WTC11 (cell line): ENCODE measurements at regions not wholly inside any gene's neighbourhood (a gene's known extent, or its start where the extent isn't known, plus 50 kb on each side); places are given as distances from the start of the nearest gene placed in this dataset.

Experiments
- ATAC-seq: fragments of 200-7000 bp; cut with Tn5 transposase; 2 replicates; pipeline ENCODE4 v1.10.0; 2021; ENCODE audit warnings: mild to moderate bottlenecking, moderate library complexity
- CTCF ChIA-PET: fragments of 300-600 bp; sonication (Branson Sonifier 250); formaldehyde crosslinking; loops from one replicate; lab custom pipeline; 2021; ENCODE audit warnings: antibody characterized with exemption; lab: Charles Lee
- POLR2A ChIA-PET: fragments of 350-600 bp; sonication (Branson Sonifier 250); formaldehyde crosslinking; loops from one replicate; lab custom pipeline; 2021; ENCODE audit warnings: antibody characterized with exemption; lab: Charles Lee
- DNase-seq: peaks from one replicate; pipeline ENCODE4 v3.0.0; 2021; ENCODE audit warnings: low spot score
- H3K27ac Mint-ChIP-seq: 2 replicates; pipeline ENCODE4 v1.8.0; 2021; ENCODE audit warnings: mixed read lengths
- H3K27me3 Mint-ChIP-seq: 2 replicates; pipeline ENCODE4 v1.8.0; 2021; ENCODE audit warnings: low read depth, mild to moderate bottlenecking, moderate library complexity, mixed read lengths
- H3K36me3 Mint-ChIP-seq: 2 replicates; pipeline ENCODE4 v1.8.0; 2021; ENCODE audit warnings: mixed read lengths
- H3K4me1 Mint-ChIP-seq: 2 replicates; pipeline ENCODE4 v1.8.0; 2022; ENCODE audit warnings: mixed read lengths
- H3K4me3 Mint-ChIP-seq: 2 replicates; pipeline ENCODE4 v1.8.0; 2021; ENCODE audit warnings: mild to moderate bottlenecking, moderate library complexity, mixed read lengths
- H3K9me3 Mint-ChIP-seq: 2 replicates; pipeline ENCODE4 v1.8.0; 2021; ENCODE audit warnings: mixed read lengths
- ARID4B ChIP-seq: sonication (generic); formaldehyde crosslinking; IDR thresholded peaks from 2 replicates; pipeline ENCODE4 v1.8.0; 2023; ENCODE audit warnings: missing genetic modification reagents, mild to moderate bottlenecking, borderline replicate concordance
- ATF2 ChIP-seq: sonication (generic); formaldehyde crosslinking; IDR thresholded peaks from 2 replicates; pipeline ENCODE4 v1.8.1; 2022; ENCODE audit warnings: low read depth, missing genetic modification reagents, borderline replicate concordance
- E2F4 ChIP-seq: sonication (generic); formaldehyde crosslinking; IDR thresholded peaks from 2 replicates; pipeline ENCODE4 v1.8.1; 2022; ENCODE audit warnings: low read depth, mild to moderate bottlenecking, moderate library complexity, missing genetic modification reagents, borderline replicate concordance
- E2F5 ChIP-seq: sonication (generic); formaldehyde crosslinking; IDR thresholded peaks from 2 replicates; pipeline ENCODE4 v1.8.1; 2022; ENCODE audit warnings: mild to moderate bottlenecking, moderate library complexity, missing genetic modification reagents
- FOXP1 ChIP-seq: sonication (generic); formaldehyde crosslinking; IDR thresholded peaks from 2 replicates; pipeline ENCODE4 v1.8.0; 2022; ENCODE audit warnings: missing genetic modification reagents, mild to moderate bottlenecking, moderate library complexity, borderline replicate concordance
- IRF1 ChIP-seq: sonication (generic); formaldehyde crosslinking; IDR thresholded peaks from 2 replicates; pipeline ENCODE4 v1.8.0; 2023; ENCODE audit warnings: missing genetic modification reagents
- IRF2 ChIP-seq: sonication (generic); formaldehyde crosslinking; IDR thresholded peaks from 2 replicates; pipeline ENCODE4 v1.8.0; 2022; ENCODE audit warnings: low read depth, missing genetic modification reagents, borderline replicate concordance
- JAZF1 ChIP-seq: fragments of 250-450 bp; sonication (Bioruptor Pico); IDR thresholded peaks from 2 replicates; pipeline ENCODE4 v1.9.0; 2021; ENCODE audit warnings: moderate library complexity, mild to moderate bottlenecking, inconsistent platforms
- MAX ChIP-seq: sonication (generic); formaldehyde crosslinking; IDR thresholded peaks from 2 replicates; pipeline ENCODE4 v1.8.0; 2022; ENCODE audit warnings: mild to moderate bottlenecking, missing genetic modification reagents
- NFATC4 ChIP-seq: fragments of 250-450 bp; sonication (Bioruptor Pico); IDR thresholded peaks from 2 replicates; pipeline ENCODE4 v1.9.0; 2021; ENCODE audit warnings: mild to moderate bottlenecking
- SMAD3 ChIP-seq: sonication (generic); formaldehyde crosslinking; IDR thresholded peaks from 2 replicates; pipeline ENCODE4 v1.8.0; 2022; ENCODE audit warnings: missing genetic modification reagents, mild to moderate bottlenecking, borderline replicate concordance
- SOX15 ChIP-seq: fragments of 250-450 bp; sonication (Bioruptor Pico); IDR thresholded peaks from 2 replicates; pipeline ENCODE4 v1.9.0; 2021; ENCODE audit warnings: mild to moderate bottlenecking
- TCF7 ChIP-seq: sonication (generic); formaldehyde crosslinking; IDR thresholded peaks from 2 replicates; pipeline ENCODE4 v1.8.0; 2022; ENCODE audit warnings: mild to moderate bottlenecking, low read depth, missing genetic modification reagents, moderate library complexity
- ZNF512 ChIP-seq: sonication (generic); formaldehyde crosslinking; IDR thresholded peaks from 2 replicates; pipeline ENCODE4 v1.8.1; 2022; ENCODE audit warnings: missing genetic modification reagents, borderline replicate concordance

- Mint-ChIP-seq H3K27me3 (no peaks in the 10 kb centered on the region), H3K36me3 (no peaks in the 10 kb centered on the region), H3K4me1 (peaks cover 7% of the 10 kb centered on the region), H3K4me3 (no peak overlapping the region), H3K9me3 (0 out of 2 replicates have a peak, but pooled peaks cover 3% of the 10 kb centered on the region), H3K27ac (no peak overlapping the region)
- ChIA-PET POLR2A (no interaction called here), CTCF (interaction anchor here (0.9 kb wide), 1 partner anchor 429 kb away, joined by 3 read pairs; no protein-coding TSS in a partner anchor)
- DNase-seq (no peak), ATAC-seq (no peak)
- TF ChIP-seq E2F5 (no peak), IRF1 (no peak), E2F4 (CRISPR knock-in tag) (no peak), IRF2 (CRISPR knock-in tag) (no peak), NFATC4 (CRISPR knock-in tag) (no peak), ATF2 (CRISPR knock-in tag) (no peak), FOXP1 (CRISPR knock-in tag) (no peak), JAZF1 (CRISPR knock-in tag) (no peak), SOX15 (CRISPR knock-in tag) (no peak)
Observed at GRCh38 chr3:124336067-124336656, 344.2 kb upstream of the ROPN1 start.

GRCh38 chr3:124345845-124346244 is 353.9 kb upstream of the ROPN1 start:
- TF ChIP-seq TCF7 (CRISPR knock-in tag) (no peak), ARID4B (CRISPR knock-in tag) (no peak), ZNF512 (CRISPR knock-in tag) (no peak), SMAD3 (CRISPR knock-in tag) (no peak), MAX (CRISPR knock-in tag) (no peak)
- no peak overlapping the region for H3K4me3 Mint-ChIP-seq
- H3K4me1 Mint-ChIP-seq: no peaks in the 10 kb centered on the region
- CTCF ChIA-PET: no interaction called here
- H3K9me3 Mint-ChIP-seq: peaks cover 5% of the 10 kb centered on the region
- no peaks in the 10 kb centered on the region for H3K27me3 Mint-ChIP-seq
- H3K36me3 Mint-ChIP-seq: no peaks in the 10 kb centered on the region
- H3K27ac Mint-ChIP-seq: no peak overlapping the region
- POLR2A ChIA-PET: no interaction called here
- ATAC-seq: no peak
- DNase-seq: no peak
